Neuronal stem cell (in vitro differentiated cells): ENCODE measurements at regions not wholly inside any gene's neighbourhood (a gene's known extent, or its start where the extent isn't known, plus 50 kb on each side); places are given as distances from the start of the nearest gene placed in this dataset.

Source experiments
- DNase-seq: peaks from one replicate; pipeline ENCODE4 v3.0.0-alpha.2; 2013; ENCODE audit warnings: low spot score
- H2AFZ ChIP-seq: one replicate; pipeline ENCODE4 v1.6.1; 2013; ENCODE audit warnings: mild to moderate bottlenecking, low read length, inconsistent platforms
- H2AK5ac ChIP-seq: 2 replicates; pipeline ENCODE4 v1.6.1; 2013; ENCODE audit warnings: low read depth, mild to moderate bottlenecking, inconsistent platforms, low read length, moderate library complexity, mixed read lengths
- H2BK120ac ChIP-seq: 2 replicates; pipeline ENCODE4 v1.6.1; 2013; ENCODE audit warnings: low read depth, mild to moderate bottlenecking, inconsistent platforms, low read length, moderate library complexity, mixed read lengths
- H2BK12ac ChIP-seq: one replicate; pipeline ENCODE4 v1.6.1; 2013; ENCODE audit warnings: low read length, inconsistent platforms
- H2BK15ac ChIP-seq: 2 replicates; pipeline ENCODE4 v1.6.1; 2013; ENCODE audit warnings: mild to moderate bottlenecking, low read length, inconsistent platforms, mixed read lengths
- H2BK5ac ChIP-seq: one replicate; pipeline ENCODE4 v1.6.1; 2013; ENCODE audit warnings: inconsistent platforms, mild to moderate bottlenecking, low read length, moderate library complexity
- H3K14ac ChIP-seq: one replicate; pipeline ENCODE4 v1.6.1; 2013; ENCODE audit warnings: low read length, inconsistent platforms
- H3K18ac ChIP-seq: 2 replicates; pipeline ENCODE4 v1.6.1; 2013; ENCODE audit warnings: low read length, inconsistent platforms
- H3K23ac ChIP-seq: 2 replicates; pipeline ENCODE4 v1.6.1; 2013; ENCODE audit warnings: low read depth, mild to moderate bottlenecking, mixed read lengths, low read length, inconsistent platforms; ENCODE audit not compliant: poor library complexity
- H3K27ac ChIP-seq: replicated peaks from 3 replicates; pipeline ENCODE4 v1.5.1; 2013; ENCODE audit warnings: low read length, inconsistent platforms
- H3K27me3 ChIP-seq, 3 experiments: 2 replicates each; pipeline ENCODE4 v1.6.1; 2013; ENCODE audit warnings: low read length in 3 of 3, mild to moderate bottlenecking in 2 of 3, inconsistent platforms in 1 of 3, low read depth in 1 of 3, mixed read lengths in 1 of 3, moderate library complexity in 1 of 3; ENCODE audit not compliant: control insufficient read depth in 3 of 3, insufficient read depth in 3 of 3
- H3K36me3 ChIP-seq, 2 donors: replicated peaks in 1 of 2; 2 replicates each; pipeline ENCODE4 v1.6.1; 2013; ENCODE audit warnings: low read length in 2 of 2; ENCODE audit not compliant: control insufficient read depth in 2 of 2, insufficient read depth in 2 of 2
- H3K4ac ChIP-seq: 2 replicates; pipeline ENCODE4 v1.6.1; 2013; ENCODE audit warnings: inconsistent platforms, mild to moderate bottlenecking, low read length, moderate library complexity
- H3K4me1 ChIP-seq, 2 donors: 1 replicate in 1 of 2; 2 replicates in 1 of 2; pipeline ENCODE4 v1.6.1; 2013; ENCODE audit warnings: low read length in 2 of 2, low read depth in 1 of 2; ENCODE audit not compliant: control insufficient read depth in 2 of 2, insufficient read depth in 1 of 2
- H3K4me2 ChIP-seq: one replicate; pipeline ENCODE4 v1.6.1; 2013; ENCODE audit warnings: mild to moderate bottlenecking, low read length, inconsistent platforms; ENCODE audit not compliant: insufficient read depth, poor library complexity, severe bottlenecking
- H3K4me3 ChIP-seq, 2 donors: 2 replicates each; pipeline ENCODE4 v1.5.1; 2013; ENCODE audit warnings: low read length in 2 of 2, mild to moderate bottlenecking in 2 of 2, inconsistent platforms in 1 of 2, moderate library complexity in 1 of 2
- H3K79me1 ChIP-seq: one replicate; pipeline ENCODE4 v1.6.1; 2013; ENCODE audit warnings: low read depth, mild to moderate bottlenecking, inconsistent platforms, low read length, moderate library complexity
- H3K9ac ChIP-seq: one replicate; pipeline ENCODE4 v1.6.1; 2013; ENCODE audit warnings: mild to moderate bottlenecking, low read depth, low read length, inconsistent platforms; ENCODE audit not compliant: poor library complexity
- H3K9me3 ChIP-seq, 2 donors: replicated peaks in 1 of 2; 2 replicates each; pipeline versions ENCODE3 to v1.6.1; 2013; ENCODE audit warnings: low read length in 2 of 2, mild to moderate bottlenecking in 2 of 2, inconsistent platforms in 1 of 2, low read depth in 1 of 2, mixed read lengths in 1 of 2, moderate library complexity in 1 of 2; ENCODE audit not compliant: control insufficient read depth in 2 of 2, insufficient read depth in 1 of 2
- H4K8ac ChIP-seq: one replicate; pipeline ENCODE4 v1.6.1; 2013; ENCODE audit warnings: low read depth, mild to moderate bottlenecking, inconsistent platforms, low read length, moderate library complexity
- H4K91ac ChIP-seq: one replicate; pipeline ENCODE4 v1.6.1; 2013; ENCODE audit warnings: low read length, low read depth, mild to moderate bottlenecking, inconsistent platforms; ENCODE audit not compliant: poor library complexity
- WGBS, 2 donors: extraction: QIAGEN DNeasy Blood & Tissue Kit; methylation state at CpG; one replicate each; pipeline ENCODE4 v1.1.7; 2013; ENCODE audit warnings: missing lambda C conversion rate in 2 of 2, mixed read lengths in 1 of 2; ENCODE audit not compliant: insufficient read length in 2 of 2, insufficient replicate concordance in 1 of 2; ENCODE audit errors: extremely low coverage in 2 of 2; 5-methylcytosine and 5-hydroxymethylcytosine counted together

DNA sequence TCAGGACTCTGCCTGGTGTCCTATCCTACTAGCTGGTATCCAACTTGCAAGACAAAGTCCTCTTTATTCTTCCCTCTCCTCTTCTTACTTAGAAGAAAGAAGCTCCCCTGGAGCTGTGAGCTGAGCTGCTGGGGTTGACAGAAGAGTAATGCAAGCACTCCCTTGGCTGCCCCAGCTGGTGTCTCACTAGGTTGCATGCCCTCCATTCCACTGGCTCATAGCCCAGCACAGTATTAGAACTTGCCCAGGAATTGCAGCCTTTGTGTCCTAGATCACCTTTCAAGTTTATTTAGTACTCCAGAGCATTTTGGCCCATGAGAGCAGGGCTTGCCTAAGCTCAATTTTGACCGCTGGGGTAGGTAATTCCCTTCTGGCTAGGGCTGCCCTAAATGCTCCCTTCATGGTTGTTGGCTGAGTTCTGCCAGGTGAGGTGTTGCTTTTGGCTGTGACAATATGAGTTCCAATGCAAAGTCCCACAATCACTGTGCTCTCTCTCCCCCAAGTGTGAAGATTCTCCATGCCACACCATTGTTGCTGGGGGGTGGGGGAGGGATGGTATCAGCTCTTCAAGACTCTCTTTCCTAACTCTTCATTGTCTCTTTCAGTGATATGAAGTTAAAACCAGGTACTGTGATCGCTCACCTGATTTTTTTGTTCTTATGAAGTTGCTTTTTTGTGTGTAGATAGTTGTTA, 317.4 kb upstream of the DDHD1 start:
- no CpG with 5 or more reads among the region's 2 CpGs for WGBS, 2 donors
- H3K4me2 ChIP-seq = no peak overlapping the region
- H3K14ac ChIP-seq = no peak overlapping the region
- no peak overlapping the region for H2BK120ac ChIP-seq
- H4K8ac ChIP-seq = no peak overlapping the region
- peaks cover 0 to 2% of the 10 kb centered on the region in 2 donors for H3K4me1 ChIP-seq
- H3K79me1 ChIP-seq = no peaks in the 10 kb centered on the region
- no peaks in the 10 kb centered on the region for H3K27me3 ChIP-seq
- H2BK5ac ChIP-seq = no peak overlapping the region
- H3K27ac ChIP-seq = no peak overlapping the region
- no peaks in the 10 kb centered on the region for H3K36me3 ChIP-seq
- H3K9ac ChIP-seq = no peak overlapping the region
- no peak for DNase-seq
- no peak overlapping the region for H4K91ac ChIP-seq
- H2AK5ac ChIP-seq = no peak overlapping the region
- H2BK15ac ChIP-seq = no peak overlapping the region
- H3K9me3 ChIP-seq = peaks cover 0 to 2% of the 10 kb centered on the region in 2 donors
- no peak overlapping the region for H2BK12ac ChIP-seq
- H3K4me3 ChIP-seq = no peak overlapping the region
- H2AFZ ChIP-seq = no peak overlapping the region
- H3K4ac ChIP-seq = no peak overlapping the region
- no peak overlapping the region for H3K23ac ChIP-seq
- no peak overlapping the region for H3K18ac ChIP-seq

DNA sequence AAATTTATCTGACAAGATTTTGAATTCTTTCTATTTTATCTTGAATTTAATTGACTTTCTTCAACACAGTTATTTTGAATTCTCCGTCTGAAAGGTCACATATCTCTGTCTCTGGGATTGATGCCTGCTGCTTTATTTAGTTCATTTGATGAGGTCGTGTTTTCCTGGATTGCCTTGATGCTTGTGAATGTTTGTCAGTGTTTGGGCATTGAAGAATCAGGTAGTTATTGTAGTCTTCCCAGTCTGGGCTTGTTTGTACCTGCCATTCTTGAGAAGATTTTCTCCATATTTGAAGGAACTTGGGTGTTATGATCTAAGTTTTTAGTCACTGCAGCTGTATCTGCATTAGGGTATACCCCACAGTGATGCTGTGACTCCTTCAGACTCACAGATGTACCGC, 315.8 kb upstream of the DDHD1 start:
- no CpG with 5 or more reads among the region's 3 CpGs for WGBS, 2 donors
- Histone ChIP-seq H3K79me1 (no peaks in the 10 kb centered on the region), H3K4ac (no peak overlapping the region), H3K27me3 (no peaks in the 10 kb centered on the region), H2BK12ac (no peak overlapping the region), H2BK120ac (no peak overlapping the region), H3K14ac (no peak overlapping the region), H3K36me3 (no peaks in the 10 kb centered on the region), H3K4me3 (no peak overlapping the region), H2BK15ac (no peak overlapping the region), H3K18ac (no peak overlapping the region), H2BK5ac (no peak overlapping the region), H3K9me3 (peaks cover 0 to 2% of the 10 kb centered on the region in 2 donors), H3K27ac (no peak overlapping the region), H4K91ac (no peak overlapping the region), H3K4me2 (no peak overlapping the region), H3K9ac (no peak overlapping the region), H3K23ac (no peak overlapping the region), H2AK5ac (no peak overlapping the region), H2AFZ (no peak overlapping the region), H4K8ac (no peak overlapping the region), H3K4me1 (peaks cover 0 to 2% of the 10 kb centered on the region in 2 donors)
- DNase-seq = no peak

DNA sequence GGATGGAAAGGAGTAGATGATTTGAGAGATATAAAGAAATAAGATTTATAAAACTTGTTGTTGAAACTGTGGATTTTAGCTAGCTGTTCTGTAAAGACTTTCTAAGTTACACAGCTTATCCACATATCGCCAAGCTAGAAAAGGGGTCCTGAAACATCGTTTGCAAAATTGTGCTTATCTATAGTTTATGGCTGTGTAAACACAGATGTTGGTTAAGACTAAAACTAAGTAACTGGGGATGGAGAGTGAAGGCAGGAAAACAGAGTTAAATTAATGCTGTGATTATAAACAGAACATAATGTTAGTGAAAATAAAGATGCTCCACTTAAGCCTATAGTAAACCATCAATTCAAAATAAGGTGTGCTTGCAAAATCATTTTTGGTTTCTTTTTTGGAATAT, 311.3 kb upstream of the DDHD1 start:
- Histone ChIP-seq H3K27me3 (no peaks in the 10 kb centered on the region), H3K4me2 (no peak overlapping the region), H3K23ac (no peak overlapping the region), H3K9ac (no peak overlapping the region), H3K14ac (no peak overlapping the region), H3K9me3 (peaks cover 0 to 2% of the 10 kb centered on the region in 2 donors), H2BK5ac (no peak overlapping the region), H3K27ac (no peak overlapping the region), H3K4ac (no peak overlapping the region), H4K8ac (no peak overlapping the region), H3K79me1 (no peaks in the 10 kb centered on the region), H3K36me3 (no peaks in the 10 kb centered on the region), H4K91ac (no peak overlapping the region), H2BK120ac (no peak overlapping the region), H3K18ac (no peak overlapping the region), H3K4me3 (no peak overlapping the region), H2BK15ac (no peak overlapping the region), H2AFZ (no peak overlapping the region), H2BK12ac (no peak overlapping the region), H2AK5ac (no peak overlapping the region), H3K4me1 (no peaks in the 10 kb centered on the region)
- no peak for DNase-seq
- no CpG with 5 or more reads among the region's 2 CpGs for WGBS, 2 donors

DNA sequence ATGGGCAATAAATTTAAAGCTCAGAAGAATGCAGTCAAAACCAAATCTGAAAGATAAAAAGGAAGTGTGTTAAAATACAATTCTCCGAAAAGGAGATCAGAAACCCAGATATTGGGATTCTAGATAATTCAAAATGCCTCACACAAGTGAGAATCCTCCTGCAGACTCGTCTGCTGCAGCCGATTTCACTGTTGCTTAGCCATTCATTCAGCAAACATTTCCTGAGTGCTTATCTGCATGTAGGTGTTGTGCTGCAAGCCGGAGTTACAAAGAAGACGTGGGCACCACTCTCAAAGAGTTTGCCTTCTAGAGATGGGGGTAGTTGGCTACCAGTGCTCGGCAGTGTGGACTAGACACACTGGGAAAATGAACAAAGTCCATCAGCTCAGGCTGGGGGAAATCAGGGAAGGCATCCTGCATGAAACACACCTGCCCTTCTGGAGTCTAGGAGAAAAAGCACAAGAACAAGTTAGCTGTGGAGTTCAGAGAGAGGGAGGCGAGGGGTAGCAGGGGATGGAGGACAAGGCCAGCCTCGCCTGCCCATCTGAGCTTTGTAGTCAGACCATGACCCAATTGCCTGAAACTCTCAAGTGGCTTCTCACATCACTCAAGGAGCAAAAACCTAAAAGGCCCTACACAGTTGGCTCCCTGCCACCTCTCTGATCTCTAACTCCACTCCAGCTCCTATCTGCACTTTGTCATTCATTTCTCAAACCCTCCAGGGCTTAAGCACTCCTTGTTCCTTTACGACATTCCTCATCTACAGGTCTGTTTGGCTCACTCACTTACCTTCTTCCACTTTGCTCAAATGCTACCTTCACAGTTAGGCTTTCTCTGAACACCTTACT, 310.0 kb upstream of the DDHD1 start:
- H3K4me2 ChIP-seq = no peak overlapping the region
- no peaks in the 10 kb centered on the region for H3K79me1 ChIP-seq
- H3K4me3 ChIP-seq = no peak overlapping the region
- no peak overlapping the region for H2BK12ac ChIP-seq
- H4K8ac ChIP-seq = no peak overlapping the region
- no peak overlapping the region for H2BK15ac ChIP-seq
- no CpG with 5 or more reads among the region's 9 CpGs for WGBS, 2 donors
- no peak overlapping the region for H4K91ac ChIP-seq
- no peaks in the 10 kb centered on the region for H3K9me3 ChIP-seq
- no peaks in the 10 kb centered on the region for H3K36me3 ChIP-seq
- no peak overlapping the region for H3K18ac ChIP-seq
- no peak overlapping the region for H3K27ac ChIP-seq
- no peak overlapping the region for H2AK5ac ChIP-seq
- no peak overlapping the region for H2BK5ac ChIP-seq
- H3K27me3 ChIP-seq = no peaks in the 10 kb centered on the region
- no peak overlapping the region for H3K23ac ChIP-seq
- no peak overlapping the region for H2BK120ac ChIP-seq
- no peak overlapping the region for H3K4ac ChIP-seq
- H3K14ac ChIP-seq = no peak overlapping the region
- no peak overlapping the region for H3K9ac ChIP-seq
- H2AFZ ChIP-seq = no peak overlapping the region
- DNase-seq = no peak
- peaks cover 2 to 3% of the 10 kb centered on the region in 2 donors for H3K4me1 ChIP-seq
